Caki2 (cell line): ENCODE measurements at regions not wholly inside any gene's neighbourhood (a gene's known extent, or its start where the extent isn't known, plus 50 kb on each side); places are given as distances from the start of the nearest gene placed in this dataset.

Experiments used
- DNase-seq: peaks from one replicate; pipeline ENCODE4 v3.0.0-alpha.2; 2015; ENCODE audit warnings: low read depth
- in situ Hi-C: cut with HindIII; loops from 2 replicates; pipeline ENCODE4 v1.10.0; 2016; ENCODE audit warnings: low sequenced_read_pairs, low pct_unique_long_range_greater_than_20kb, mixed read lengths

GRCh38 chr15:62444104-62445022 lies 279.3 kb upstream of the C2CD4B start:
- in situ Hi-C loops = no loop called here
- peak; percentile 67 for DNase-seq

GRCh38 chr15:62445244-62445643 lies 280.2 kb upstream of the C2CD4B start:
- no peak for DNase-seq
- in situ Hi-C loops = no loop called here

- in situ Hi-C loops = no loop called here
- DNase-seq = no peak
Observed at GRCh38 chr15:62446984-62447383, 281.9 kb upstream of the C2CD4B start.

- no peak for DNase-seq
- in situ Hi-C loops = no loop called here
Observed at GRCh38 chr15:62447742-62448141, 282.7 kb upstream of the C2CD4B start.

GRCh38 chr15:62449638-62450037 lies 284.6 kb upstream of the C2CD4B start:
- DNase-seq = no peak

GRCh38 chr15:62450061-62450460 lies 285.0 kb upstream of the C2CD4B start:
- peak; percentile 60 for DNase-seq

More at GRCh38 chr15:62449638-62450037, 284.6 kb upstream of the C2CD4B start:
- in situ Hi-C loops = no loop called here

GRCh38 chr15:62452026-62452425 lies 286.9 kb upstream of the C2CD4B start:
- no peak for DNase-seq
- in situ Hi-C loops = no loop called here

More at GRCh38 chr15:62450061-62450460, 285.0 kb upstream of the C2CD4B start:
- in situ Hi-C loops = no loop called here

GRCh38 chr15:62452667-62453066 lies 287.6 kb upstream of the C2CD4B start:
- in situ Hi-C loops = no loop called here
- DNase-seq = no peak

GRCh38 chr15:62453375-62453774 lies 288.3 kb upstream of the C2CD4B start:
- DNase-seq = no peak
- in situ Hi-C loops = no loop called here

GRCh38 chr15:62453981-62454380 lies 288.9 kb upstream of the C2CD4B start:
- DNase-seq = no peak
- in situ Hi-C loops = no loop called here

GRCh38 chr15:62454567-62455172 lies 289.6 kb upstream of the C2CD4B start:
- no peak for DNase-seq
- in situ Hi-C loops = no loop called here

- in situ Hi-C loops = no loop called here
- DNase-seq = peak; percentile 63
Observed at GRCh38 chr15:62455441-62455921, 290.4 kb upstream of the C2CD4B start.

GRCh38 chr15:62456011-62456920 lies 291.2 kb upstream of the C2CD4B start:
- DNase-seq = no peak
- in situ Hi-C loops = no loop called here

- no peak for DNase-seq
- in situ Hi-C loops = no loop called here
Observed at GRCh38 chr15:62457100-62457499, 292.0 kb upstream of the C2CD4B start.

GRCh38 chr15:62459875-62460274 lies 294.8 kb upstream of the C2CD4B start:
- in situ Hi-C loops = no loop called here
- DNase-seq = no peak

- no peak for DNase-seq
- in situ Hi-C loops = no loop called here
Observed at GRCh38 chr15:62462268-62462667, 297.2 kb upstream of the C2CD4B start.

GRCh38 chr15:62462721-62463120 lies 297.6 kb upstream of the C2CD4B start:
- in situ Hi-C loops = no loop called here
- DNase-seq = no peak

- no peak for DNase-seq
- in situ Hi-C loops = no loop called here
Observed at GRCh38 chr15:62464705-62465104, 299.6 kb upstream of the C2CD4B start.
